ENCODE measurements at regions not wholly inside any gene's neighbourhood (a gene's known extent, or its start where the extent isn't known, plus 50 kb on each side); places are given as distances from the start of the nearest gene placed in this dataset.

DNA sequence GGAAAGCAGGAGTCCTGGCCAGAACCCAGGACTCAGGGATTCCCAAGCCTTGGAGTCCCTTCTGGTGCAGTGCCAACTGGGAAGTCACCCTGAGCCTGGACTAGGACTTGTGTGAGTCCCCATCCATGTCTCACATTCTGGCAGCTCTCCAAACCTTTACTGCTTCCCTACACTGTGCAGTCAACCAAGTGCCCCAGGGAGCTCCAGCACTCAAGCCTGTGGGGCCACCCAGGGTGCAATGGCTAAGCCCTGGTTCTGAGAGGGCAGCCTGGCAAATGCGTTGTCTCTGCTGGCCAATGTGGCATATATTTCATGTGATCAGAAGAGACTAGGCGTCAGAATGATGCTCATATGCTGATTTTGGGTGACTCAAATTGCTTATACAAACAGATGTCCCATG, 223.4 kb downstream of the SP3 start:
- DNase-seq = no peak

DNA sequence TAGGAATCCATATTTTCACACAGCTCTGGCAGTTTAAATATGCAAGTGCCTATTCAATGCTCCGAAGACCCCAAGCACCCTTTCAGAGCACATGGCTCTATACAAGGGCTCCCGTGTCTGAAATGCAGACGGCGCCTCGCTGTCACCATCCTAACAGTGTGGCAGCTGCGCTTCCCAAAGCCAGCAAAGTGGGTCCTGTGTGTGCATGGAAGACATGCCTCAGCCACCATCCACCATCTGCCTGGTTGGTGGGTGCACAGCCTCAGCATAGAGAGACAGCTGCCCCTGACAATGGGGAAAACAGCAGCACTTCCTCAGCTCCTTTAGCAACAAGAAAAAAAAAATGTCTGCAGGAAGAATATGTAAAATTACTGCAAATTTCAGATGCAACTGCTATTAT, 218.1 kb downstream of the SP3 start:
- DNase-seq = no peak

DNA sequence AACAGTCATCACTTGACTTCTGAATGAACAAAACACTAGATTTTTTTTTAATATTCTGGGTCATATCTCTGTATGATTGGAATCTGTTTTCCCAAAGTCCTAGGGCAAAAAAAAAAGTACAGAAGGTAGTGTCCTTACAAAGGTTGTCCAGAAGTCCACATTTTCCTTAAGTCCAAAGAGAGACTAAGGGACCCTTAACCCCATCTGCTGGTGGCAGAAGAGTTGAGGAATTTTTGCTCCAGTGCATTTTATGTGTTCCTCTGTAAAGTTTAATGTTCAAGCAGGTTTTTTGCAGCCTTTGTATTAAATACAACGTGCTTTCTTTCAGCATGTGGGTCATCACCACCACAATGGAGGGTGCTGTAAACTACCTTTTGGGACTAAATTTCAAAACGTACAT, 215.9 kb downstream of the SP3 start:
- DNase-seq = no peak

DNA sequence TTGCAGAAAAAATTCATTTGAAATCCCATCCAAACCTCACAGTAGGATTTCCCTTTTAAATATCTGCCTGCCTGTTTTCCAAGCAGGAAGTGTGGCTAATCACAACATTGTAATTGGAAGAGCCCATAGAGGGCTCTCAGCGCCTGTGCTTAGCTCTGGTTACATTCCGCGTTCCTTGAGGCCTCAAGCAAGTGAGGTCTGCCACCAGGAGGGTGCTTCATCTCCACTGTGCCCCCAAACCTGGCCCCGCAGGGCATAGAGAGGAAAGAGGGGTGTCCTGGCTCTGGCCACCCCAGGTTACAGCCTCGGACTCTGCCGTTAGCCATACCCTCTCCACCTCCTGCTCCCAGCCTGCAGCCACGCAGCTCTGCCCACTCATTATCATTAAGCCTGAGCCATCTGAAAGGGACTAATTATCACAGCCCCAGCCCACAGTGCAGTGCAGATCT, 214.8 kb downstream of the SP3 start:
- no peak for DNase-seq

DNA sequence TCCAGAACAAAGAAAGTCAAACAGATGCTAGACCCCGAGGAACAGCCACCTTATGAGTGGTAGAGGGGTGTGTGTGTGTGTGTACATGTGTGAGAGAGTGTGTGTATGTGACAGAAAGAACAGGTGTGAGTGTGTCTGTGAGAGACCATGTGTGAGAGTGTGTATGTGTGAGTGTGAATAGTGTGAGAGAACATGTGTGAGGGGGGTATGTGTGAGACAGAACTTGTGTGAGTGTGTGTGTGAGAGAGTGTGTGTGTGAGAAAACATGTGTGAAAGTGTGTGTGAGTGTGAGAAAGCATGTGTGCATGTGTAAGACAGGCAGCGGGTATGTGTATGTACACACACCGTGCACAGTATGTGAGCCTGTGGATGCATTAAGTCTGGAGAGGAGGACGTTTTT, 214.3 kb downstream of the SP3 start:
- DNase-seq = no peak

DNA sequence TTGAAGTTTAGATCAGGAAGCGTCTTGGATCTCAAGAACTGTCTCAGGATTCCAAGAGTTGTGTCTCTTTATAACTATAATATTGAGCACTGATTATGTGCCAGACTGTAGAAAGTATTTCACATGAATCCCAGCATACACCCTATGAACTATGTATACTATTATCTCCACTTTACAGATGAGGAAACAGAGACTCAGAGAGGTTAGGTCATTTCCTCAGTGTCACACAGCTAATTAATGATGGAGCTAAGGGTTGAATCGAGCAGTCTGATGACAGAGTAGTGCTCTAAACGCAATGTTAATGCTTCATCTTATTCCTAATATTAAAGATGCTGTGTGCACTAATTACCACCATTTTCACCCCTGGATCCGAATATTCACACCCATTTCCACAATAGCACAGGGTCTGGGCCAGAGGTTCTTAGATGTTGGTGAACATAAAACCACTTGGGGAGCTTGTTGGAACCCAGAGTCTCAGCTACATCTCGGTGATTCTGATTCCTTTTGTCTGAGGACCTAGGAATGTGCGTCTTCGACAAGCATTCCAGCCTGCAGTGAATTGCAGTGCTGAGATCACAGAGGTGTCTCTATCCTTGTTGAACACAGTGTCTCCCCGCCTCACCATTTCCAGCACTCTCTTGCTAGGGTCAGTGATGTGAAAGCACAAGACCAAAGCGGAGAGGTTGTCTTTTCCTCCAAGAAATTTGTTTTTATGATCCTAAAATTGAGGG, 213.8 kb downstream of the SP3 start:
- DNase-seq = no peak

DNA sequence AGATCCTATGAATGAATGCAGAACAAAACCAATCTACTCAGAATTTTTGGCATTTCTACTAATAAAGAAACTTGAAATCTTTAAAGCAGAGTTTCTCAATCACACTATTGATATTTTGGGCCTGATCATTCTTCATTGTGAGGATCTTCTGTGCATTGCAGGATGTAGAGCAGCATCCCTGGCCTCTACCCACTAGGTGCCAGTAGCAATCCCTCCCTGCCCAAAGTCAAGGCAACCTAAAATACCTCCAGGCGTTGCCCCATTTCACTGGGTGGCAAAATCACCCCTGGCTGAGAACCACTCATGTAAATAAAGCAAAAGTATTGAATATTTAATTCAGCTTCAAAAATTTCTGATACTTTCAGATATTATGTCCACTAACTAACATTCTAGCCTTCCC, 213.0 kb downstream of the SP3 start:
- no peak for DNase-seq

DNA sequence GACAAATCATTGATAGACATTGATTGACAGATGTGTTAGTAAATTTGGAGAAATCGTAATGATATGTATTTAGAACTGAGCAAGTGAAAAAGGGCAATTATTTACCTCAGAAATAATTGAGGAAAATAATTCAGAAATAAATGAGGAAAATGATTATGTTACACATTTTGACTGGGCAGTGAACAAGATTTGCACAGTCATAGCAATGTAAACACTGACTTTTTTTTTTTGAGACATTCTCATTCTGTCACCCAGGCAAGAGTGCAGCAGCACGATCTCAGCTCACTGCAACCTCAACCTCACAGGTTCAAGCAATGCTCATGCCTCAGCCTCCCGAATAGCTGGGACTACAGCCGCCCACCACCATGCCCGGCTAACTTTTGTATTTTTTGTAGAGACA, 211.7 kb downstream of the SP3 start:
- DNase-seq = no peak

DNA sequence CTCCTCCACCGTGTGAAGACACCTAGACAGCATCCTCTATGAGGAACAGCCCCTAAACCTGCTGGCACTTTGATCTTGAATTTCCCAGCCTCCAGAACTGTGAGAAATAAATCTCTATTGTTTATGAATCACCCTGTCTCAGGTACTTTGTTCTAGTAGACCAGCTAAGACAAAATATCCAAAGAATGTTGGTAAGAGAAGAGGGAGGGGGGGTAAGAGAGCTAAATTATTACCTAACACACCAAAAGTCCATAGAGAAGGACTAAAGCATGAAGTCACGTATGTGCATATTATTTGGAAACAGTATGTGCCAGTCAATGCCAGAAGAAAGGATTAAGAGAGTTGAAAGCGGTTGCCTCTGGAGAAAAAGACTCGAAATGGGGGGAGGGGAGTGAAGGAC, 211.0 kb downstream of the SP3 start:
- DNase-seq = no peak

DNA sequence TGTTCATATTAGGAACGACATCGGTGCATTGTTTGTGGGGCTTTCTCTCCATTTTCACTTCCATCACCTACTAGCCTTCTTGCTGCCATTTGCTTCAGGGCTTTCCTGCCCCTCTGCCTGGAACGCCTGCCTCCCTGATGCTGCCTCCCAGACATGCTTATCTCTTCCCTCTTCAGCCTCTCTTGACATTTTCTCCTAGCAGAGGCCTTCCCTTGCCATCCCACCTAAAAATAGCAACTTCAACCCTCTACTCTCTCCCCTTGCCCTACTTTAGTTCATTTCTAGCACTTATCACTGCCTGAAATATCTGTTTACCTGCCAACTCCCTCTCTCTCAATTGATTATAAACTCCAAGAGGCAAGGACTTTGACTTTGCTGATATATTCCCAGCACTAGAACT, 210.3 kb downstream of the SP3 start:
- DNase-seq = no peak

DNA sequence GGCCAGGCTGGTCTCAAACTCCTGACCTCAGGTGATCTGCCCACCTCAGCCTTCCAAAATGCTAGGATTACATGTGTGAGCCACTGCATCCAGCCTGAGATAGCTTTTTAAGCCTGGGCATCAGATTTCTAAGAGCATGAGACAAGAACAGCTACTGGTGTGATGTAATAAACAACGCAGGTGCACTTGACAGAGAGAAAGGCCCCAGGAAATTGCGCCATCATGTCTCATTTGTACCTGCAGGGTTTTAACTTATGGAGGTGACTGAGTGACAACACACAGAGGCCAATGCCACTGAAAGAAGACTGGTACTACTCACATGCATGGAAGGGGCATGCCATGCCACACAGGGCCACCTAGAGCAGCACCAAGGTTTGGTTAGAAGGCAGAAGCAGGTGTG, 209.4 kb downstream of the SP3 start:
- DNase-seq = no peak

DNA sequence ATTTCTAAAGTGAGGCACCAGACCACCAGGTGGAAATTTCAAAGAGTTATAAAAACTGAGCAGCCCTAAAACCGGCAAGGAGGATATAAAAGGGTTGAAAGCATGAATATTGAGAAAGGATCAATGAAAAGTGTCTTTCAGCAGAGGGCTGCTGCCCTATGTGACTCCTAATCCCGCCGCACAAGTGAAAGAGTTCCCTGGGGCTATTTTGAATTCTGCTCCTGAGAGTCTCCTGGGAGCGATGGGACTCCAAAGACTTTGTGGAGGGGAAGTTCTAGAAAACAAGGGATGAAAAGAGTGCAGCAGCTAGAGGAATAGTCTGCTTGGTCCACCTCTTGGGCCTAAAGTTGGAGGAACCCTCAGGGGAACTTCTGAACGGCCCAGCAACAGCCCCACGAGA, 205.2 kb downstream of the SP3 start:
- DNase-seq = no peak

DNA sequence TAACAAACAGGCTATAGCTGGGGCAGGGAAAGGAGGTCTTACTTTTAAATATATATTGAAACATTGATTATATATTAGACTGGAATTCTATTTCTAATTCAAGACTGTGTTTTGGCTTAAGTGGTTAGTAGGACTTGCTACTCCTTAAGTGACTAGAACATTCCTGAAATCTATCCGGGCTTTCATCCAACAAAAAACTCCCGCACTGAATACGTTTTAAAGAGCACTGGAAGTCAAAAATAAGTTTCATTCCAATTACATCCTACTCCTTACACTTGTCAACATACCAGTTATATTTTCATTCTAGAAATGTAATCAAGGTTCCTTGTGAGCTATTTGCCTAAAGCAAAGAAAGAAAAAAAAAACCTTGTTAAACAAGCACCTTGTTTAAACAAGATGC, 204.6 kb downstream of the SP3 start:
- DNase-seq = no peak

DNA sequence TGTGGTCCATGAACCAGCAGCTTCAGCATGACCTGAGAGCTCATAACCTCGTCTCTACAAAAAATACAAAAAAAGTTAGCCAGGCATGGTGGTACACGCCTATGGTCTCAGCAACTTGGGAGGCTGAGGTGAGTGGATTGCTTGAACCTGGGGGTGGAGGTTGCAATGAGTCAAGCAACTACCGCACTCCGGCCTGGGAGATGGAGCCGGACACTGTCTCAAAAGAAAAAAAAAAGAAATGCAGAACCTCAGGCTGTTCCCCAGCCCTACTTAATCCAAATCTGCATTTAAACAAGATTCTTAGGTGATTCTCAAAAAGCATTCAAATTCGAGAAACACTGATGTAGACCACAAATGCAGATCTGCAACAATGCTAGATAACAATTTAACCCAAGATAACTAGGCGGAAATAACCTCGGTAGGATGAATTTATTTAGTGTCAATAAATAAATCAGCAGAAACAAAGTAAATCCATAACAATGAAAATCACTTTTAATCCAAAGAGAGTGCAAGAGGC, 203.5 kb downstream of the SP3 start:
- DNase-seq = no peak

DNA sequence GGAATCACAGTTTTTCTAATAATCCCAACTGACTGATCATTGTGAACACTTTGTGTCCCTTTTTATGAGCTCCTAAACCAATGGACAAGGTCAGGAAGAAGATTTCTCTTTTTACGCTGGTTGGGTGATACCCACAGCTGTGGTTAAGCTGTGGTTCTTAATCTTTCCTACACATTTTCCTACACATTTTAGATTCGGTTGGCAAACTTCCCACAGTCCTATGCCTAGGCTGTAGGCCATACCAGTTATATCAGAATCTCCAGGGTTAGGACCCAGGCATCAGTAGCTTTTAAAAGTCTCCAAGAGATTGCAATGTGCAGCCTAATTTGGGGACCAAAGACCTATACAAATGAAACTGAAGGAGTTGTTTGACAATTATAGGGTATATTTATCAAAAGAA, 203.0 kb downstream of the SP3 start:
- no peak for DNase-seq

DNA sequence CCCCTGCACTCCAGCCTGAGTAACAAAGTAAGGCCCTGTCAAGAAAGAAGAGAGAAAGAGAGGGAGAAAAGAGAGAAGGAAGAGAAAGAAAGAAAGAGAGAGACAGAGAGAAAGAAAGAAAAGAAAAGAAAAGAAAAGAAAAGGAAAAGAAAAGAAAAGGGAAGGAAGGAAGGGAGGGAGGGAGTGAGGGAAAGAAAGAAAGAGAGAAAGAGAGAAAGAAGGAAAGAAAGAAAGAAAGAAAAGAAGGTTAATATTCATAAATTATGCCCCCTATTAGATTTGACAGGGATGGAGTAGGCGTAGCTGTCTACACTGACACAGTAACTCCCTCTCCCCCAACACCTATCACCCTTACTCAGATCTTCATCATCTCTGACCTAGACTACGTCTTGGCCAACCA, 202.3 kb downstream of the SP3 start:
- DNase-seq = no peak

DNA sequence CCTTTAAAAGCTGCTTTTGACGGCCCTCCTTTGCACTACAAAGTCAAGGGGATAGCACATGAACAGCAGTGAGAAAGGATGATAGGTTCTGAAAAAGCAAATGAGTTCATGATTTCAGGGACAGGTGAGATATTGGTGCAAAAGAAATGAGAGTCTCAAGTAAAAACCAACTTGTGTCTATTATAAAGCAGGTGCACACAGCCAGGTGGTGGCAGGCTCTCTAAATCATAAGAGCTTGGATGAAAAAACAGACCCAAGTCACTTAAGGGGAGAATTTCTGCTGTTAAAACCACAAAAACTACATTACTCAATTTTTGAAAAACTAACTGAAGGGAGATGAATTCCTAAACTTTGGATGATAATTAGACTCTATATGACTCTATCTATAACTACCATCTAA, 201.5 kb downstream of the SP3 start:
- DNase-seq = no peak

DNA sequence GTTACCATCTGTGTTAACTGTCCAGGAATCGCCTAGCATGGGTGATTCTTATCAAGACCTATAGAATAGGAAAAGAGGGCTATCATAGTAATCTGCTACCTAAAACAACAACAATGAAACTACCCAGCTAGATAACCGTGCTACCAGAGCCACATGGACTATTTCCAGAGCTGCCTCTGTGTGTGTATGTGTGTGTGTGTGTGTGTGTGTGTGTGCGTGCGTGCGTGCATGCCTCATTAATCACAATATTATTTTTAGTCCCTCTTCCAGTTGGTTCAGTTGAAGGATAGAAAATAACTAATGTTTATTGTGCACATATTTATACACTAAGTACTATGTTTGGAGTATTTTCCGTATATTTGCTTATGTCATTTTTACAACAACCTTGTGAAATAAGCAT, 201.1 kb downstream of the SP3 start:
- DNase-seq = no peak

DNA sequence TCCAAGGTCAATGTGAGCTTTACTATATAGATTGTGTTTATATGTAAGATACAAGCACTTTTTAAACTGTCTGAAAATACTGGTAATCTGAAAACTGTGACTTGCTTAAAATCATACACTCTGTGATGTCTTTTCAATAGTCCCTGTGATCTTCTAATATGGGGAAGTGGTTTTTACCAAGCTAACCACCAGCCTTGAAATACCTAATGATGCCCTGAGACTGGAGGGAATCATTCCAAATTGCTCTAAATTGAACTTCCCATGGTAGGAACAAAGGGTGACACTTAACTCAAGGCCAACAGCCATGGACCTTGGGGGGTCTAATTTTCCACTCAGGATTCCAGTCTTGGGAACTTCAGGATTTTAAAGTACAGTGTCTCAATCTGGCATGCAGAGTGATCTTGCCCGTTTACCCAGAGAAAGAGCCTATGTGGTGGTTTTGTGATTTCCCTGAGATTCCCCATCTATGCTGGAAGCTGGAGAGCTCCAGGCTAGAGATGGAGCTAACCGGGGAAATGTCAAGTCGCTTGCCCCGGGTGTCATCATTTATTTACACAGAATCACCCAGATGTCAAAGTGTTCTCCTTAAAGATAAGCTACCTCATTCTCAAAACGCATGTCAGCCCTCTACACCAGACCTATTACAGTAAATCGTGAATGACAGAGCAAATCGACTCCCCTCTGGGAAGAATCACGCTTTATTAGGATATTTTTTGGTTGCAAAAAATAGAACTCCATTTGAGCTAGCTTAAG, 198.5 kb downstream of the SP3 start:
- DNase-seq = no peak

DNA sequence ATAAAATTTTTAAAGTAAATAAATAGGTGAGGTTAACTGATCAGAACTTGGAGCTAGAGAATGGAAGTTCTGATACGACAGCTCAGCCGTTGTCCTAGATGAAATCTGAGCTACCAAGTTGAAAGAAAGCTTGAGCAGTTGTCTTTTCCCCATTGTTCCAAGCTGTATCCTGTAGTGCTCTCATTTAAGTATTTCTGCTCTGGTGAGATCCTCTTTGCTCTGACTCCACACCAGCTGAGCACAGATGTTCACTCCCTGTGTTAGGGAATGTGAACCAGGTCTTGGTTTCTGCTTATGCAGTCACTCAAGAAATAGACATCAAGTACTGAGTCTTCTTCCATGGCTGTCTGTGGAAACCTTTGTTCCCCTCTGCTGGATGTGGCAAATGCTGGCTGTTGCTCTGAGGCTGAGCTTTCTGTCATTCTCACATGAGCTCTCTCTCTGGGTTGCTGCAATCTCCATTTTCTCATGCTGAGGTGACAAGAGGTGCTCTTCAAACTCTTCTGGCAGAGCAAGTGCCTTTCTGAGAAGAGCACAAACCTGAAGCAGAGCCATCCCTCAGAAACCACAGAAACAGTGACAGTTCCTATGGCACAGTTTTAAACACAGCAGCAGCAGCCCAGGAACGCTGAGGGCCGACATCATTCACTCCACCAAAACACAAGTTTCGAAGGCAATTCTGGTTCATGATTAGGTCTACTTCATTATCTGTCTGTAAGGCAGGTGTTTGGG, 194.1 kb downstream of the SP3 start:
- DNase-seq = no peak

DNA sequence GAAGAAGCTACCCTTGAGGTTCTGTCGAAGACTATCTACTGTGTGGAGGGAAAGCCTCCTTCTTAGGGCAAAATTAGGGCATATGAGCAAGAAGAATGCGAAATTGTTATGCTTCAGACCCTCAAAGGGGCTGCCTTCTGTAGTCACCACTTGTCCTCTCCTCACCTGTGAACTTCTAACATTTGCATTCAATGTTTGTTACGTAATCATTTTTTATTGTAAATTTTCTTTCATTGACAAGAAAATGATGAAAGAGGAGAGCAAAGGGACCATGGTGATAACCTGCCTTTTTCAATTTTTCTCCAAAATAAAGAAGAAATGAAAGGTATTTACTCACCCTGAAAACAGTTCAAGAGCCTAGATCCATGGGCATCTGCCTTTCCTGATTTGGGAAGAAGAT, 193.0 kb downstream of the SP3 start:
- no peak for DNase-seq

DNA sequence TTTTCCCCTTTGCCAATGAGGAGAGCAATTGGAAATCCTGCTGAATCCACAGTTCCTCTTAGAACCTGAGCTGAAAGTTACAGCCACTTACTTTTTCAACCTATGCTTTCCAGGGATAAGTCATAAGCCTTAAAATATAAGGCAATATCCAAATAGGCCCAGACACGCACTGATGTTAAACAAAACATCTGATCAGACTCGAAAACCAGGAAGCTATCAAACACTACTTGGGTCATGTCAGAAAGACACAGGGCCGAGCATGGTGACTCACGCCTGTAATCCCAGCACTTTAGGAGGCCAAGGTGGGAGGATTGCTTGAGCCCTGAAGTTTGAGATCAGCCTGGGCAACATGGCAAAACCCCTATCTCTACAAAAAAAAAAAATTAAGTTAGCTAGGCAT, 192.1 kb downstream of the SP3 start:
- no peak for DNase-seq

DNA sequence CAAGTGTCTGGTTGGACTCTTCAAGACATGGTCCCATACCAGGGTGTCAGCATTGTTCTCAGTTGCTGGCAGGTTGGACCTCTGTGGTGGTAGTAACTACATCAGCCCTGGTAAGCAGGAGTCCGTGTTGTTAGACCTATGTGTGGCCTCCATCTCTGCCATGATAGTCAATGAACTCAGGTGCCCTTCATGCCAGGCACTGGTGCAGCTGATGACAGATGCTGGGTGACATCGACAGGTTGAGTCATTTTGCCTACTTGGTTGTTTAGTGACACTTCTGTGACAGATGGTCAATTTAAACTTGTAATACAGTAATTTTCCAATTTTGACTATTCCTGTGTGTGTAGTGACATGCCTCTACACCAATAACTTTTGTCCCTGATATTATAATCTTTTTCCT, 189.7 kb downstream of the SP3 start:
- DNase-seq = no peak

DNA sequence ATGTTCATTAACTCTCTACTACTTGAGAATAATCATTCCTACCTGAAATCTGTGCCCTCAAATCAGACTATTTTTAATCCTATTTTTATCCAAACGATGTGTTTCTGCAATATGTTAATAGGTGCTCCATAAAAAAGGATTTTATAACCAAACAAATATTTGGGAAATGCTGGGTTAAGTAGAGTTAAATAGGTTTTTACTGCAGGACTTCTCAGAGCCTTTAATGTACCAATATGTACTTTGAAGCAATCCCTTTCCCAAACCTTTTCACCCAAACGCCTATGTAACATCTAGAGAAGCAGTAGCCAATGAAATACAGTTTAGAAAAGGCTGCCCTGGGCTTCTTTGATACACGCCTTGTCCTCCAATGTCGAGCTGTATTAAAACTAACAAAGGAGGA, 182.5 kb downstream of the SP3 start:
- DNase-seq = no peak
